ENCODE measurements at regions not wholly inside any gene's neighbourhood (a gene's known extent, or its start where the extent isn't known, plus 50 kb on each side); places are given as distances from the start of the nearest gene placed in this dataset.

GRCh38 chr2:219723311-219723710 lies 95.9 kb downstream of the SLC4A3 start:
- TF ChIP-seq POLR2A (IDR thresholded peaks at IDR 0.05) = no peak
- TF ChIP-seq CTCF (IDR thresholded peaks at IDR 0.05) = no peak

Measured in breast epithelium (tissue), 3 donors.